B cell (primary cell): ENCODE measurements at regions not wholly inside any gene's neighbourhood (a gene's known extent, or its start where the extent isn't known, plus 50 kb on each side); places are given as distances from the start of the nearest gene placed in this dataset.

Experiments used
- CTCF ChIP-seq: fragments of 200-600 bp; IDR thresholded peaks from one replicate; pipeline ENCODE4 v1.8.0; 2022; ENCODE audit warnings: antibody characterized with exemption, mild to moderate bottlenecking
- EZH2 ChIP-seq: IDR thresholded peaks from 2 replicates; pipeline ENCODE4 v1.6.1; 2012; ENCODE audit warnings: borderline replicate concordance, low read depth, mild to moderate bottlenecking, moderate library complexity, low read length; ENCODE audit not compliant: insufficient read depth, poor library complexity, severe bottlenecking

DNA sequence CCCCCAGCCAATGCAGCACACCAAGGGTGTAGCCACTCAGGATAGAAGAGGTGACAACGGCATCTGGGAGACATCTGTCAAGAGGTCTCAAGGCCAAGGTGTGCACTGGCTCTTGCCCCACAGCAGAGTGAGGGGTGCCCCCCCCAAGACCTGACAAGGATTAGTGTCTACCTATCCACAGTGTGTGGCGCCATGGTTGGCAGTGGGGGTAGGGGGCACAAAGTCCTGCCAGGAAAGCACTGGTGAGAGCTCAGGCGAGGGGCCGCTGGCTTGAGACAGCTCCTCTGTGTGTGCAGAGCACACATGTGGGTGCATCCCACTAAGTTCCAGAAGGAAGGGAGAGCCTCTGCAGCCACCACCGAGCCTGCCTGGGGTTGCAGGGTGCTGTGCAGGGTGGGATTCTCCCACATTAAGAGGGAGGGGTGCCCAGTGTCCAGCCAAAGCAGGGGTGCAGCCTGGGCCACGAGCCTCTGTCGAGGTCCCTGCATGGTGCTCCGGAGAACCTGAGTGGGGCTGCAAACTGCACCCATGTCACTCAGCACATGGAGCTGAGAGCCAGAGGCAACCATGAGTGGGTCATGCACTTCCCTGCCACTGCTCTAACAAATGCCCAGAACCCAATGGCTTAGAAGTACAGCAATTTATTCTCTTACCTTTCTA is 311.2 kb upstream of the HDAC4 start:
- TF ChIP-seq EZH2 (no peak), CTCF (no peak)
